GM12875 (cell line): ENCODE measurements at regions not wholly inside any gene's neighbourhood (a gene's known extent, or its start where the extent isn't known, plus 50 kb on each side); places are given as distances from the start of the nearest gene placed in this dataset.

Source experiments
- H3K4me3 ChIP-seq: one replicate; pipeline ENCODE4 v1.5.1; 2011; ENCODE audit warnings: low read depth, low read length, control low read depth
- CTCF ChIP-seq: IDR thresholded peaks from 2 replicates; pipeline ENCODE4 v1.5.1; 2011; ENCODE audit warnings: low read depth, mild to moderate bottlenecking, control low read depth, inconsistent platforms, low read length, moderate library complexity, borderline replicate concordance; ENCODE audit not compliant: insufficient read depth

GRCh38 chr16:26993511-26993910 is 73.2 kb upstream of the C16orf82 start:
- no peak for TF ChIP-seq CTCF

GRCh38 chr16:26993963-26994362 is 72.8 kb upstream of the C16orf82 start:
- H3K4me3 ChIP-seq, result no peak overlapping the region
- no peak for TF ChIP-seq CTCF

More at GRCh38 chr16:26993511-26993910, 73.2 kb upstream of the C16orf82 start:
- H3K4me3 ChIP-seq, result no peak overlapping the region

GRCh38 chr16:26995522-26995921 is 71.2 kb upstream of the C16orf82 start:
- TF ChIP-seq CTCF, result no peak

GRCh38 chr16:27005386-27005785 is 61.3 kb upstream of the C16orf82 start:
- no peak for TF ChIP-seq CTCF
- H3K4me3 ChIP-seq, result no peak overlapping the region

More at GRCh38 chr16:26995522-26995921, 71.2 kb upstream of the C16orf82 start:
- H3K4me3 ChIP-seq, result no peak overlapping the region
